PC-9 (cell line): ENCODE measurements at regions not wholly inside any gene's neighbourhood (a gene's known extent, or its start where the extent isn't known, plus 50 kb on each side); places are given as distances from the start of the nearest gene placed in this dataset.

Experiments
- BruUV-seq: library from RNA; stranded (reverse); fragments of 400-500 nt; replicated peaks from 2 replicates; lab custom pipeline; 2021; lab: Mats Ljungman, UMichigan
- CTCF ChIA-PET: fragments of 300-600 bp; sonication (Branson Sonifier 250); formaldehyde crosslinking; loops from one replicate; lab custom pipeline; 2022; ENCODE audit warnings: antibody characterized with exemption; lab: Charles Lee
- POLR2A ChIA-PET: fragments of 300-600 bp; sonication (Branson Sonifier 250); formaldehyde crosslinking; loops from one replicate; lab custom pipeline; 2022; ENCODE audit warnings: antibody characterized with exemption; ENCODE audit not compliant: unreplicated experiment; lab: Charles Lee
- DNase-seq, 2 experiments: peaks; one replicate each; pipeline versions ENCODE4 v3.0.0 to v3.0.0-alpha.2; 2015 to 2022; ENCODE audit warnings: mixed read lengths in 1 of 2
- H2AFZ ChIP-seq: fragments of 200-600 bp; sonication (generic); 2 replicates; pipeline ENCODE4 v1.8.1; 2017; ENCODE audit warnings: antibody characterized with exemption
- H3F3A ChIP-seq: fragments of 200-600 bp; sonication (generic); 2 replicates; pipeline ENCODE4 v1.8.1; 2017; ENCODE audit warnings: antibody characterized with exemption, mild to moderate bottlenecking, low read depth; ENCODE audit not compliant: insufficient read depth
- H3K27ac ChIP-seq: fragments of 200-600 bp; sonication (generic); 2 replicates; pipeline ENCODE4 v1.6.1; 2016; ENCODE audit warnings: mixed run types
- H3K27me3 ChIP-seq: fragments of 200-600 bp; sonication (generic); 2 replicates; pipeline ENCODE4 v1.6.1; 2016; ENCODE audit warnings: low read depth, mixed run types; ENCODE audit not compliant: insufficient read depth
- H3K36me3 ChIP-seq: fragments of 200-600 bp; sonication (generic); 2 replicates; pipeline ENCODE4 v1.6.1; 2016; ENCODE audit warnings: low read depth, mixed run types
- H3K4me1 ChIP-seq: fragments of 200-600 bp; sonication (generic); replicated peaks from 2 replicates; pipeline ENCODE4 v1.6.1; 2016; ENCODE audit warnings: mixed run types; ENCODE audit not compliant: insufficient read depth
- H3K4me2 ChIP-seq: fragments of 200-600 bp; sonication (generic); 2 replicates; pipeline ENCODE4 v1.6.1; 2017; ENCODE audit warnings: mixed run types
- H3K4me3 ChIP-seq: fragments of 200-600 bp; sonication (generic); 2 replicates; pipeline ENCODE4 v1.6.1; 2016; ENCODE audit warnings: mixed run types
- H3K79me2 ChIP-seq: fragments of 200-600 bp; sonication (generic); 2 replicates; pipeline ENCODE4 v1.6.1; 2017; ENCODE audit warnings: low read depth, mixed run types
- H3K9me2 ChIP-seq: fragments of 200-600 bp; sonication (generic); 2 replicates; pipeline ENCODE4 v1.8.1; 2017; ENCODE audit warnings: mild to moderate bottlenecking; ENCODE audit not compliant: insufficient read depth
- H3K9me3 ChIP-seq: fragments of 200-600 bp; sonication (generic); 2 replicates; pipeline ENCODE4 v1.8.1; 2016; ENCODE audit warnings: low read depth; ENCODE audit not compliant: insufficient read depth
- H4K20me1 ChIP-seq: fragments of 200-600 bp; sonication (generic); 2 replicates; pipeline ENCODE4 v1.8.1; 2017; ENCODE audit not compliant: insufficient read depth
- EZH2 ChIP-seq: fragments of 200-600 bp; sonication (generic); IDR thresholded peaks from 2 replicates; pipeline ENCODE4 v1.8.0; 2017; ENCODE audit warnings: antibody characterized with exemption, low read depth
- intact Hi-C: fragments of 100-400 bp; cut with micrococcal nuclease; formaldehyde crosslinking; loops from one replicate; pipeline ENCODE4 v1.10.0; 2022; ENCODE audit not compliant: unreplicated experiment
- TF ChIP-seq, protein P1 (sequence below): fragments of 200-600 bp; sonication (generic); conservative IDR thresholded peaks from 2 replicates; pipeline ENCODE4 v1.6.1; 2017; ENCODE audit warnings: mixed run types, antibody characterized with exemption, mild to moderate bottlenecking, moderate library complexity

DNA sequence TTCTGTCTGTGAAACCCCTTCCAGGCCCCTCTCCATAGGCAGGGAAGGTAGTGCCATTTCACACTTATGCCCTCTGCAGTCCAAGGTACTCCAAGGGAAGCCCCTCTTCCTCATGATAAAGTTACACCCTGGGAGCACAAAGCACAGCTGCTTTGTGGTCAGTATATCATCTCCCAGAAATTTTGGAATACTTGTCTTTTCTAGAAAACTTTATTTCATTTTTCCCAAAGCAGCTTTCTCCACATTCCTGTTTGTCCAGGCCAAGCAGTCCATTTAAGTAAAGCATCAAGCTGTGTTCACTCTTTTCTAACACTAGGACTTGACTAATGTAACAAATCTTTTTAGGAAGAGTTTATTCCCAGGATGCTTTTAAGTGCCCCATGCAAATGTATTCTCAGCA, 371.8 kb upstream of the RGMB start:
- no peaks in the 10 kb centered on the region for H3K9me2 ChIP-seq
- H3K9me3 ChIP-seq, result no peaks in the 10 kb centered on the region
- TF ChIP-seq, protein P1, sequence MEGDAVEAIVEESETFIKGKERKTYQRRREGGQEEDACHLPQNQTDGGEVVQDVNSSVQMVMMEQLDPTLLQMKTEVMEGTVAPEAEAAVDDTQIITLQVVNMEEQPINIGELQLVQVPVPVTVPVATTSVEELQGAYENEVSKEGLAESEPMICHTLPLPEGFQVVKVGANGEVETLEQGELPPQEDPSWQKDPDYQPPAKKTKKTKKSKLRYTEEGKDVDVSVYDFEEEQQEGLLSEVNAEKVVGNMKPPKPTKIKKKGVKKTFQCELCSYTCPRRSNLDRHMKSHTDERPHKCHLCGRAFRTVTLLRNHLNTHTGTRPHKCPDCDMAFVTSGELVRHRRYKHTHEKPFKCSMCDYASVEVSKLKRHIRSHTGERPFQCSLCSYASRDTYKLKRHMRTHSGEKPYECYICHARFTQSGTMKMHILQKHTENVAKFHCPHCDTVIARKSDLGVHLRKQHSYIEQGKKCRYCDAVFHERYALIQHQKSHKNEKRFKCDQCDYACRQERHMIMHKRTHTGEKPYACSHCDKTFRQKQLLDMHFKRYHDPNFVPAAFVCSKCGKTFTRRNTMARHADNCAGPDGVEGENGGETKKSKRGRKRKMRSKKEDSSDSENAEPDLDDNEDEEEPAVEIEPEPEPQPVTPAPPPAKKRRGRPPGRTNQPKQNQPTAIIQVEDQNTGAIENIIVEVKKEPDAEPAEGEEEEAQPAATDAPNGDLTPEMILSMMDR, result no peak
- no peak for TF ChIP-seq EZH2
- DNase-seq, result no peak
- H3K27ac ChIP-seq, result no peak overlapping the region
- no peaks in the 10 kb centered on the region for H3K27me3 ChIP-seq
- intact Hi-C loops, result no loop called here
- H3K36me3 ChIP-seq, result no peaks in the 10 kb centered on the region
- no peak overlapping the region for H3K4me3 ChIP-seq
- no peaks in the 10 kb centered on the region for H3K4me1 ChIP-seq
- H4K20me1 ChIP-seq, result no peaks in the 10 kb centered on the region
- ChIA-PET POLR2A (no interaction called here), CTCF (no interaction called here)
- BruUV-seq, result no TSS peak
- H3K79me2 ChIP-seq, result no peaks in the 10 kb centered on the region
- no peak overlapping the region for H3K4me2 ChIP-seq
- H3F3A ChIP-seq, result no peaks in the 10 kb centered on the region
- no peak overlapping the region for H2AFZ ChIP-seq

DNA sequence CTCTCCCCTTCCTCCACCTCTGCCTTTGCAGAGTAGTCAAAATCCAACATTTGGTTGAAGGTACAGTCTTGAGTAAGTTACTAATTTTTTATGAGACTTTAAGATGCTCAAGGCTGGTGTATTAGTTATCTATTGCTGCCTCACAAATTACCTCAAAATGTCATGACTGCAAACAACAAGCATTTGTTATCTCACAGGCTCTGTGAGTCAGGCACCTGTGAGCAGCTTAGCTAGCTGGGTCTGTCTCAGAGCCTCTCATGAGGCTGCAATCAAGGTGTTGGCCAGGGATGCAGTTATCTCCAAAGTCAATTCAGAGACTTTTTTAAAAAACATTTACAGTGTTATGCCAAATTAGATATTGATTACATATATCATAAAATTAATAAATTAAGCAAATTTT, 371.3 kb upstream of the RGMB start:
- Histone ChIP-seq H3F3A (no peaks in the 10 kb centered on the region), H3K4me2 (no peak overlapping the region), H3K79me2 (no peaks in the 10 kb centered on the region), H3K27me3 (no peaks in the 10 kb centered on the region), H3K4me3 (no peak overlapping the region), H4K20me1 (no peaks in the 10 kb centered on the region), H3K9me2 (no peaks in the 10 kb centered on the region), H3K36me3 (no peaks in the 10 kb centered on the region), H3K27ac (no peak overlapping the region), H2AFZ (no peak overlapping the region), H3K9me3 (no peaks in the 10 kb centered on the region), H3K4me1 (no peaks in the 10 kb centered on the region)
- ChIA-PET POLR2A (no interaction called here), CTCF (no interaction called here)
- TF ChIP-seq EZH2, result no peak
- TF ChIP-seq, protein P1, result no peak
- no peak for DNase-seq
- intact Hi-C loops, result no loop called here
- no TSS peak for BruUV-seq

GRCh38 chr5:98403131-98403530, 370.3 kb upstream of the RGMB start:
- DNase-seq, result no peak
- no peaks in the 10 kb centered on the region for H3K79me2 ChIP-seq
- intact Hi-C loops, result no loop called here
- H3F3A ChIP-seq, result no peaks in the 10 kb centered on the region
- no peaks in the 10 kb centered on the region for H3K4me1 ChIP-seq
- H3K4me2 ChIP-seq, result no peak overlapping the region
- no peaks in the 10 kb centered on the region for H3K9me2 ChIP-seq
- no peaks in the 10 kb centered on the region for H3K27me3 ChIP-seq
- H4K20me1 ChIP-seq, result no peaks in the 10 kb centered on the region
- no peaks in the 10 kb centered on the region for H3K9me3 ChIP-seq
- POLR2A ChIA-PET, result no interaction called here
- CTCF ChIA-PET, result no interaction called here
- TF ChIP-seq, protein P1, result no peak
- no peak for TF ChIP-seq EZH2
- H2AFZ ChIP-seq, result no peak overlapping the region
- no TSS peak for BruUV-seq
- no peak overlapping the region for H3K4me3 ChIP-seq
- H3K36me3 ChIP-seq, result no peaks in the 10 kb centered on the region
- no peak overlapping the region for H3K27ac ChIP-seq
